Activated CD8-positive, alpha-beta memory T cell treated with anti-CD3 and anti-CD28 coated beads, Interleukin-2, amount 50 U/mL, for 48 hours (primary cell): ENCODE measurements at regions not wholly inside any gene's neighbourhood (a gene's known extent, or its start where the extent isn't known, plus 50 kb on each side); places are given as distances from the start of the nearest gene placed in this dataset.

Experiments
- DNase-seq: peaks from one replicate; pipeline ENCODE4 v3.0.0-alpha.2; 2020

- DNase-seq, result no peak
These were observed 373.8 kb upstream of the SYT4 start for GRCh38 chr18:43651057-43651456.

GRCh38 chr18:43656547-43656946, 379.3 kb upstream of the SYT4 start:
- no peak for DNase-seq

- no peak for DNase-seq
These were observed 384.3 kb upstream of the SYT4 start for GRCh38 chr18:43661570-43661969.

- no peak for DNase-seq
These were observed 385.4 kb upstream of the SYT4 start for GRCh38 chr18:43662657-43663056.

- no peak for DNase-seq
These were observed 385.9 kb upstream of the SYT4 start for GRCh38 chr18:43663159-43663558.

GRCh38 chr18:43664487-43665008, 387.3 kb upstream of the SYT4 start:
- DNase-seq, result no peak

- DNase-seq, result no peak
These were observed 388.0 kb upstream of the SYT4 start for GRCh38 chr18:43665105-43665788.

- no peak for DNase-seq
These were observed 391.6 kb upstream of the SYT4 start for GRCh38 chr18:43668866-43669265.

GRCh38 chr18:43671431-43671830, 394.1 kb upstream of the SYT4 start:
- no peak for DNase-seq

- DNase-seq, result no peak
These were observed 402.8 kb upstream of the SYT4 start for GRCh38 chr18:43680096-43680495.

GRCh38 chr18:43681661-43682060, 404.4 kb upstream of the SYT4 start:
- no peak for DNase-seq

GRCh38 chr18:43682196-43682595, 404.9 kb upstream of the SYT4 start:
- no peak for DNase-seq

GRCh38 chr18:43686709-43687108, 409.4 kb upstream of the SYT4 start:
- DNase-seq, result no peak

GRCh38 chr18:43692099-43692690, 414.9 kb upstream of the SYT4 start:
- no peak for DNase-seq

- DNase-seq, result no peak
These were observed 425.1 kb upstream of the SYT4 start for GRCh38 chr18:43702399-43702798.

GRCh38 chr18:43703050-43703449, 425.8 kb upstream of the SYT4 start:
- no peak for DNase-seq

- no peak for DNase-seq
These were observed 428.6 kb upstream of the SYT4 start for GRCh38 chr18:43705850-43706249.

GRCh38 chr18:43710135-43710534, 432.8 kb upstream of the SYT4 start:
- no peak for DNase-seq

- DNase-seq, result no peak
These were observed 437.2 kb upstream of the SYT4 start for GRCh38 chr18:43714343-43715010.

GRCh38 chr18:43719267-43719795, 442.0 kb upstream of the SYT4 start:
- no peak for DNase-seq

- DNase-seq, result no peak
These were observed 442.8 kb upstream of the SYT4 start for GRCh38 chr18:43720041-43720440.

GRCh38 chr18:43735570-43735969, 458.3 kb upstream of the SYT4 start:
- DNase-seq, result no peak

GRCh38 chr18:43744960-43745745, 467.9 kb upstream of the SYT4 start:
- DNase-seq, result no peak
